ENCODE measurements at regions not wholly inside any gene's neighbourhood (a gene's known extent, or its start where the extent isn't known, plus 50 kb on each side); places are given as distances from the start of the nearest gene placed in this dataset.

GRCh38 chr5:31048282-31049270 is 144.9 kb upstream of the CDH6 start:
- DNase-seq (no peak), ATAC-seq (replicated peaks) (no peak)
- Mint-ChIP-seq H3K9me3 (peaks cover 0 to 5% of the 10 kb centered on the region in 2 donors), H3K27me3 (no peaks in the 10 kb centered on the region), H3K36me3 (no peaks in the 10 kb centered on the region), H3K4me1 (no peaks in the 10 kb centered on the region), H3K4me3 (no peak overlapping the region), H3K27ac (no peak overlapping the region)

GRCh38 chr5:31047621-31048020 is 145.9 kb upstream of the CDH6 start:
- no peak overlapping the region for H3K4me3 Mint-ChIP-seq
- H3K4me1 Mint-ChIP-seq, result no peaks in the 10 kb centered on the region
- no peaks in the 10 kb centered on the region for H3K36me3 Mint-ChIP-seq
- no peak for DNase-seq
- H3K27ac Mint-ChIP-seq, result no peak overlapping the region
- ATAC-seq (replicated peaks), result no peak
- no peaks in the 10 kb centered on the region for H3K27me3 Mint-ChIP-seq
- H3K9me3 Mint-ChIP-seq, result peaks cover 0 to 4% of the 10 kb centered on the region in 2 donors

GRCh38 chr5:31047007-31047406 is 146.5 kb upstream of the CDH6 start:
- ATAC-seq (replicated peaks) (no peak), DNase-seq (no peak)
- Mint-ChIP-seq H3K36me3 (no peaks in the 10 kb centered on the region), H3K9me3 (peaks cover 0 to 6% of the 10 kb centered on the region in 2 donors), H3K27me3 (no peaks in the 10 kb centered on the region), H3K4me3 (no peak overlapping the region), H3K4me1 (no peaks in the 10 kb centered on the region), H3K27ac (no peak overlapping the region)

GRCh38 chr5:31036411-31036810 is 157.1 kb upstream of the CDH6 start:
- DNase-seq (no peak), ATAC-seq (replicated peaks) (no peak)
- H3K4me3 Mint-ChIP-seq, result no peak overlapping the region
- H3K36me3 Mint-ChIP-seq, result no peaks in the 10 kb centered on the region
- peaks cover 20 to 36% of the 10 kb centered on the region in 2 donors for H3K9me3 Mint-ChIP-seq
- no peaks in the 10 kb centered on the region for H3K4me1 Mint-ChIP-seq
- H3K27me3 Mint-ChIP-seq, result no peaks in the 10 kb centered on the region
- no peak overlapping the region for H3K27ac Mint-ChIP-seq

- H3K36me3 Mint-ChIP-seq, result no peaks in the 10 kb centered on the region
- no peaks in the 10 kb centered on the region for H3K27me3 Mint-ChIP-seq
- ATAC-seq (replicated peaks) (no peak), DNase-seq (no peak)
- no peak overlapping the region for H3K27ac Mint-ChIP-seq
- no peaks in the 10 kb centered on the region for H3K4me1 Mint-ChIP-seq
- peaks cover 12 to 13% of the 10 kb centered on the region in 2 donors for H3K9me3 Mint-ChIP-seq
- H3K4me3 Mint-ChIP-seq, result no peak overlapping the region
These were observed 160.2 kb upstream of the CDH6 start for GRCh38 chr5:31033295-31033694.

- Mint-ChIP-seq H3K4me3 (no peak overlapping the region), H3K4me1 (no peaks in the 10 kb centered on the region), H3K27me3 (no peaks in the 10 kb centered on the region), H3K9me3 (peaks cover 0 to 1% of the 10 kb centered on the region in 2 donors), H3K27ac (no peak overlapping the region), H3K36me3 (no peaks in the 10 kb centered on the region)
- ATAC-seq (replicated peaks), result no peak
- DNase-seq, result no peak
These were observed 163.6 kb upstream of the CDH6 start for GRCh38 chr5:31029925-31030324.

GRCh38 chr5:31027721-31028120 is 165.8 kb upstream of the CDH6 start:
- H3K9me3 Mint-ChIP-seq, result peaks cover 0 to 2% of the 10 kb centered on the region in 2 donors

GRCh38 chr5:31023105-31023504 is 170.4 kb upstream of the CDH6 start:
- no peaks in the 10 kb centered on the region for H3K4me1 Mint-ChIP-seq
- H3K36me3 Mint-ChIP-seq, result no peaks in the 10 kb centered on the region
- no peak overlapping the region for H3K4me3 Mint-ChIP-seq
- peaks cover 0 to 6% of the 10 kb centered on the region in 2 donors for H3K9me3 Mint-ChIP-seq
- no peak for ATAC-seq (replicated peaks)
- DNase-seq, result no peak
- no peak overlapping the region for H3K27ac Mint-ChIP-seq
- H3K27me3 Mint-ChIP-seq, result no peaks in the 10 kb centered on the region

More at GRCh38 chr5:31027721-31028120, 165.8 kb upstream of the CDH6 start:
- no peak for DNase-seq
- no peak overlapping the region for H3K27ac Mint-ChIP-seq
- no peaks in the 10 kb centered on the region for H3K27me3 Mint-ChIP-seq
- no peak for ATAC-seq (replicated peaks)
- no peaks in the 10 kb centered on the region for H3K4me1 Mint-ChIP-seq
- no peak overlapping the region for H3K4me3 Mint-ChIP-seq
- H3K36me3 Mint-ChIP-seq, result no peaks in the 10 kb centered on the region

- Mint-ChIP-seq H3K4me3 (no peak overlapping the region), H3K27ac (no peak overlapping the region), H3K27me3 (no peaks in the 10 kb centered on the region), H3K36me3 (no peaks in the 10 kb centered on the region), H3K9me3 (peaks cover 0 to 8% of the 10 kb centered on the region in 2 donors), H3K4me1 (no peaks in the 10 kb centered on the region)
- ATAC-seq (replicated peaks) (no peak), DNase-seq (no peak)
These were observed 172.3 kb upstream of the CDH6 start for GRCh38 chr5:31021181-31021624.

GRCh38 chr5:31008231-31008630 is 185.3 kb upstream of the CDH6 start:
- Mint-ChIP-seq H3K4me3 (no peak overlapping the region), H3K27ac (no peak overlapping the region), H3K27me3 (no peaks in the 10 kb centered on the region), H3K36me3 (no peaks in the 10 kb centered on the region), H3K9me3 (peaks cover 16 to 23% of the 10 kb centered on the region in 2 donors), H3K4me1 (no peaks in the 10 kb centered on the region)
- DNase-seq (no peak), ATAC-seq (replicated peaks) (no peak)

GRCh38 chr5:31007672-31008071 is 185.8 kb upstream of the CDH6 start:
- ATAC-seq (replicated peaks) (no peak), DNase-seq (no peak)
- H3K36me3 Mint-ChIP-seq, result no peaks in the 10 kb centered on the region
- H3K27me3 Mint-ChIP-seq, result no peaks in the 10 kb centered on the region
- no peaks in the 10 kb centered on the region for H3K4me1 Mint-ChIP-seq
- H3K27ac Mint-ChIP-seq, result no peak overlapping the region
- H3K4me3 Mint-ChIP-seq, result no peak overlapping the region
- peaks cover 16 to 24% of the 10 kb centered on the region in 2 donors for H3K9me3 Mint-ChIP-seq

- no peaks in the 10 kb centered on the region for H3K4me1 Mint-ChIP-seq
- no peaks in the 10 kb centered on the region for H3K27me3 Mint-ChIP-seq
- DNase-seq (no peak), ATAC-seq (replicated peaks) (no peak)
- H3K9me3 Mint-ChIP-seq, result peaks cover 6 to 17% of the 10 kb centered on the region in 2 donors
- no peak overlapping the region for H3K27ac Mint-ChIP-seq
- H3K4me3 Mint-ChIP-seq, result no peak overlapping the region
- H3K36me3 Mint-ChIP-seq, result no peaks in the 10 kb centered on the region
These were observed 193.2 kb upstream of the CDH6 start for GRCh38 chr5:31000287-31000686.

- H3K27me3 Mint-ChIP-seq, result no peaks in the 10 kb centered on the region
- no peak overlapping the region for H3K27ac Mint-ChIP-seq
These were observed 195.8 kb upstream of the CDH6 start for GRCh38 chr5:30997681-30998080.

GRCh38 chr5:30994902-30995301 is 198.6 kb upstream of the CDH6 start:
- Mint-ChIP-seq H3K36me3 (no peaks in the 10 kb centered on the region), H3K4me1 (no peaks in the 10 kb centered on the region), H3K9me3 (peaks cover 0 to 7% of the 10 kb centered on the region in 2 donors), H3K4me3 (no peak overlapping the region), H3K27me3 (no peaks in the 10 kb centered on the region), H3K27ac (no peak overlapping the region)
- DNase-seq (no peak), ATAC-seq (replicated peaks) (no peak)

More at GRCh38 chr5:30997681-30998080, 195.8 kb upstream of the CDH6 start:
- peaks cover 0 to 9% of the 10 kb centered on the region in 2 donors for H3K9me3 Mint-ChIP-seq
- H3K36me3 Mint-ChIP-seq, result no peaks in the 10 kb centered on the region
- H3K4me3 Mint-ChIP-seq, result no peak overlapping the region
- DNase-seq, result no peak
- ATAC-seq (replicated peaks), result no peak
- no peaks in the 10 kb centered on the region for H3K4me1 Mint-ChIP-seq

GRCh38 chr5:30994176-30994575 is 199.3 kb upstream of the CDH6 start:
- H3K36me3 Mint-ChIP-seq, result no peaks in the 10 kb centered on the region
- H3K4me3 Mint-ChIP-seq, result no peak overlapping the region
- peaks cover 0 to 4% of the 10 kb centered on the region in 2 donors for H3K9me3 Mint-ChIP-seq
- no peak for DNase-seq
- ATAC-seq (replicated peaks), result no peak
- H3K27me3 Mint-ChIP-seq, result no peaks in the 10 kb centered on the region
- no peak overlapping the region for H3K27ac Mint-ChIP-seq
- no peaks in the 10 kb centered on the region for H3K4me1 Mint-ChIP-seq
